IPS-NIHi7 (cell line): ENCODE measurements at regions not wholly inside any gene's neighbourhood (a gene's known extent, or its start where the extent isn't known, plus 50 kb on each side); places are given as distances from the start of the nearest gene placed in this dataset.

Experiments
- DNase-seq: peaks from one replicate; pipeline ENCODE4 v3.0.0; 2012; ENCODE audit warnings: mixed read lengths; ENCODE audit errors: extremely low spot score

DNA sequence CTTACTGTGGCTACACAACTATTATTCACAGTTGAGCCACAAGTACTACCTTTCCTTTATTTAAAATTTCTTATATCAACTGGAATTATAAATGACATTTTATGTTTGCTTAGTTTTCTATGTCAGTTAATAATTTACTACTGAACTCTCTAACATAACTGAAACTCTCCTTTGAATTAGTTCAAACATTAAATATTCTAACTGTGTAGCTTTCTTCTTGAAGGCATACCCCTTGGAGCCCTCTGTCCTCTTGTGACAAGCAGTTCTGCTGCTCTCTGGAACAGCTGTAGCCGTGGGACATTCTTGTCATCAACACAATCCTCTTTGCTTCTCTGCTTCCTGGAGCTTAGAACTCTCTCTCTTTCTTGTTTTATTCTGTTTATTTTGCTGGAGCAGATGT is 244.8 kb downstream of the NHLRC3 start:
- no peak for DNase-seq

DNA sequence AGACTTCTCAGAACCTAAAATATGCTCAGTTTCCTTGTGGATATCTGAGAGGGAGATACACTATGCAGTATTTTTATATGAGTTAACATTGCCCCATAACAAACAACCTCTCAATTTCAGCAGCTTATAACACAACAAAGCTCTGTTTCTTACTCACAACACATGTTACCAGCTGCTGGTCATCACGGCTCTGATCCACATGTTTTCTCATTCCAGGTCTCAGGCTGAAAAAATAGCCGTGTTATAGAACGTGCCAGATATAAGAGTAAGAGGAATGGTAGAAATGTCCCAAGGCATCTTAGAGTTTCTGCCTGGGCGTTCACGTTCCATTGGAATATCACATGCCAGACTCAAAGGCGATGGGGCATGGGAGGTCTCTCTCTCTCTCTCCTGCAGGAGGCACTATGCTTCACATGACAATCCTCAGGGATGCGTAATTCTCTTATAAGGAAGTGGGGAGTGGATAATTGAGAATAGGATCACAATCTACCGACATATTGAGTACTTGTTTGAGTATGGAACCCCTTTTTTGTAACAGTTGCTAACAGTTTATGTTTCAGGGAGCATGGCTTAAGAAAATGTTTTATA is 246.6 kb downstream of the NHLRC3 start:
- DNase-seq: peak; percentile 36
